ENCODE measurements at regions not wholly inside any gene's neighbourhood (a gene's known extent, or its start where the extent isn't known, plus 50 kb on each side); places are given as distances from the start of the nearest gene placed in this dataset.
A peak's percentile ranks its signal among the peaks of the same experiment; 100 is the strongest.

DNA sequence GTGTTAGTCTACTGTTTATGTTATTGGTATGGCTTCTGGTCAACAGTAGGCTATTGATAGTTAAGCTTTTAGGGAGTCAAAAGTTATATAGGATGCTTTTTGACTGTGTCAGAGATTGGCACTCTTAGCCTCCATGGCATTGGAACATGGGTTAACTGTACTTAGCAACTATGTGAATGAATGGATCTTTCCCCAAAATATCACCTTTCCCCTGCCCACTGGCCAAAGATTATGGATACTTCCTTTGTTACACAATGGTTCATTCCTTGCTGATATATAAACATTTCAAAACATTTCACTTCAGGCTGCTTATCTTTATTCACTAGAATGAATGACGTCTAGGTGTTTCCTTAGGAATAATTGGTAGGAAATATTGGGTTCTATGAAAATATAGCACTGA, 62.1 kb upstream of the DOCK10 start:
- TF ChIP-seq ZFP3 (CRISPR knock-in tag; IDR thresholded peaks at IDR 0.05) (no peak), PPARA (CRISPR knock-in tag; IDR thresholded peaks at IDR 0.05; ENCODE audit: borderline replicate concordance) (no peak), TOX (CRISPR knock-in tag; IDR thresholded peaks at IDR 0.05; ENCODE audit: borderline replicate concordance) (no peak), BACH2 (CRISPR knock-in tag; IDR thresholded peaks at IDR 0.05; ENCODE audit: borderline replicate concordance) (no peak)
- TF ChIP-seq, protein P1, sequence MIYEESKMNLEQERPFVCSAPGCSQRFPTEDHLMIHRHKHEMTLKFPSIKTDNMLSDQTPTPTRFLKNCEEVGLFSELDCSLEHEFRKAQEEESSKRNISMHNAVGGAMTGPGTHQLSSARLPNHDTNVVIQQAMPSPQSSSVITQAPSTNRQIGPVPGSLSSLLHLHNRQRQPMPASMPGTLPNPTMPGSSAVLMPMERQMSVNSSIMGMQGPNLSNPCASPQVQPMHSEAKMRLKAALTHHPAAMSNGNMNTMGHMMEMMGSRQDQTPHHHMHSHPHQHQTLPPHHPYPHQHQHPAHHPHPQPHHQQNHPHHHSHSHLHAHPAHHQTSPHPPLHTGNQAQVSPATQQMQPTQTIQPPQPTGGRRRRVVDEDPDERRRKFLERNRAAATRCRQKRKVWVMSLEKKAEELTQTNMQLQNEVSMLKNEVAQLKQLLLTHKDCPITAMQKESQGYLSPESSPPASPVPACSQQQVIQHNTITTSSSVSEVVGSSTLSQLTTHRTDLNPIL (CRISPR knock-in tag; IDR thresholded peaks at IDR 0.05; ENCODE audit: low read depth) = no peak
- TF ChIP-seq, protein P2, sequence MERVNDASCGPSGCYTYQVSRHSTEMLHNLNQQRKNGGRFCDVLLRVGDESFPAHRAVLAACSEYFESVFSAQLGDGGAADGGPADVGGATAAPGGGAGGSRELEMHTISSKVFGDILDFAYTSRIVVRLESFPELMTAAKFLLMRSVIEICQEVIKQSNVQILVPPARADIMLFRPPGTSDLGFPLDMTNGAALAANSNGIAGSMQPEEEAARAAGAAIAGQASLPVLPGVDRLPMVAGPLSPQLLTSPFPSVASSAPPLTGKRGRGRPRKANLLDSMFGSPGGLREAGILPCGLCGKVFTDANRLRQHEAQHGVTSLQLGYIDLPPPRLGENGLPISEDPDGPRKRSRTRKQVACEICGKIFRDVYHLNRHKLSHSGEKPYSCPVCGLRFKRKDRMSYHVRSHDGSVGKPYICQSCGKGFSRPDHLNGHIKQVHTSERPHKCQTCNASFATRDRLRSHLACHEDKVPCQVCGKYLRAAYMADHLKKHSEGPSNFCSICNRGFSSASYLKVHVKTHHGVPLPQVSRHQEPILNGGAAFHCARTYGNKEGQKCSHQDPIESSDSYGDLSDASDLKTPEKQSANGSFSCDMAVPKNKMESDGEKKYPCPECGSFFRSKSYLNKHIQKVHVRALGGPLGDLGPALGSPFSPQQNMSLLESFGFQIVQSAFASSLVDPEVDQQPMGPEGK (CRISPR knock-in tag; IDR thresholded peaks at IDR 0.05; ENCODE audit: borderline replicate concordance) = no peak
- no peak for ATAC-seq

DNA sequence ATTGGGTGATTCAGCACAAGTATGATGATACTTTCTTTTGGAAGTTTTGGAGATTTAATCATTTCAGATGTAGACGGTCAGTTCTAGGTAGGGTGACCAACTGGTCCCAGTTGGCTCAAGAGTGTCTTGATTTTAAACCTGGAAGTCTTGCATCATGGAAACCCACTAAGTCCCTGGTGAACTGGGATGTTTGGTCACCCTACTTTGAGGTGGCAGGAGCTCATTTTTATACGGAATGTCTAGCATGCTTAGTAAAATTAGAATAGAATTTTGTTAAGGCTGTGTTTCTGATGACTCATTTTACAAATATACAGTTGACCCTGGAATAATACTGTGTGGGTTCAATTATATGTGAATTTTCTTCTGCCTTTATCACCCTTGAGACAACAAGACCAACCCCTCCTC, 61.5 kb upstream of the DOCK10 start:
- TF ChIP-seq RARB (CRISPR knock-in tag; IDR thresholded peaks at IDR 0.05) (no peak), SNAI2 (CRISPR knock-in tag; IDR thresholded peaks at IDR 0.05) (no peak), ZNF565 (CRISPR knock-in tag; conservative IDR thresholded peaks at IDR 0.05; ENCODE audit: low read depth) (no peak)
- TF ChIP-seq, protein P1 (CRISPR knock-in tag; IDR thresholded peaks at IDR 0.05; ENCODE audit: low read depth) = no peak
- ATAC-seq = peak; percentile 22

DNA sequence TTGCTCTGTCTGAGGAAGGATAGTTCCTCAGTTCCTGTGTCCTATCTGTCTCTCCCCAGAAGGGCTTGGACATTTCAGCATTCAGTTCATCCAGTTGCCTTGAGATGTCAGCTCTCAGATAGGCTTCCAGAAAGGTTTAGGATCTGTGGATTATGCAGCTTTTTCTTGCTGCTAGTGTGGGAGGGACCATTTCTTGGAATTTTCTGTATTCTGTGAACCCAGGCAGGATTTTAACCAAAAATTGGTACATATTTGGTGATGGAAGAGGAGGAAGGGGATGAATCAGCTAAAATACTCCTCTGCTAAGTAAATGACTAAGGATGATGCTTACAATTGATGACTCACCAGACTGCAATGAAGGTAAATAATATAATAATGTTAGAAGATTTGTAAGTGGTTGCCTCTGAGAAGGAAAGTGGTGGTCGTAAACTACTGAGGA, 58.6 kb upstream of the DOCK10 start:
- TF ChIP-seq, protein P2 (CRISPR knock-in tag; IDR thresholded peaks at IDR 0.05; ENCODE audit: borderline replicate concordance) = no peak
- TF ChIP-seq ISL1 (CRISPR knock-in tag; IDR thresholded peaks at IDR 0.05) = peak; percentile 74
- ATAC-seq = peak; percentile 77

DNA sequence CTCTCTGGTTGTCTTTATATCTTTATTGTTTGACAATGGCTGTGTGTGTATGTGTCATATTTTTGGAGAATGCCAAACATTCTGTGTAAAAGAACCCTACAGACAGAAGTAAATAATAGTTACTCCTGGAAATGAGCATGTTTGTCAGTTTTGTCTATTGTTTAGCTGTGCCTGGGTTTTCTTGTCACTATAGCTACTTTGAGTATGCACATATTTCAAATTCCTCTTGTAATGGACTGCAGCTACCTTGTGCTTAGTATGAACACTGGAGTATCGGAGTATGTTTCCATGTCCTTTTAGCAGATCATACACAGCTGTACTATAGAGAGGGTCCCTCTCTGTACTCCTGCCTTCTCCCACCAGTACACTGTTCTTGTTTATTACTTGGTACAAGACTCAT, 58.0 kb upstream of the DOCK10 start:
- TF ChIP-seq OSR1 (CRISPR knock-in tag; IDR thresholded peaks at IDR 0.05) (no peak), ISL1 (CRISPR knock-in tag; IDR thresholded peaks at IDR 0.05) (peak; percentile 43; the same call in 1 of the 2 replicates)
- ATAC-seq = peak; percentile 87

DNA sequence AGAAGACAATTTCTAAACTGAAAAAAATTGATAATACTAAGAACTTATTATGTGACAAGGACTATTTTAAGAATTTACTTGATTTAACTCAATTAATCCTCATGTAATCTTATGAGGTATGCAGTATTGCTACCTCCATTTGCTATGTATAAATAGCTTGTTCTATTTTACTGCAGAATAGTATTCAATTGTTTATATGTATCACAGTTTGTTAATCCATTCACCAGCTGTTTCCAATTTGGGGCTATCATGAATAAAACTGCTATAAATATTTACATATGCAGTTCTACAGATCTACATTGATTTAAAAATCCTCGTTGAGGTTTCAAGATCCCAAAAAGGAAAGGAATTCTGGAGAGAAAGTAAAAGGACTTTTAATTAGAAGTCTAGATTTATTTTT, 54.8 kb upstream of the DOCK10 start:
- no peak for ATAC-seq
- no peak for TF ChIP-seq TCF4 (CRISPR knock-in tag; IDR thresholded peaks at IDR 0.05; ENCODE audit: borderline replicate concordance)
- no peak for TF ChIP-seq SNAI2 (CRISPR knock-in tag; IDR thresholded peaks at IDR 0.05)
